Spinal cord (tissue), 9 donors: ENCODE measurements at regions not wholly inside any gene's neighbourhood (a gene's known extent, or its start where the extent isn't known, plus 50 kb on each side); places are given as distances from the start of the nearest gene placed in this dataset.

ENCODE experiments used
- DNase-seq, 6 donors: peaks; one replicate each; pipeline versions ENCODE4 v3.0.0 to v3.0.0-alpha.2; 2013 to 2015; ENCODE audit warnings: low spot score in 6 of 6, low read depth in 4 of 6
- H3K27ac ChIP-seq: one replicate; pipeline ENCODE4 v1.5.1; 2013; ENCODE audit warnings: low read depth, low read length, control low read depth
- H3K27me3 ChIP-seq: one replicate; pipeline ENCODE4 v1.6.1; 2013; ENCODE audit warnings: low read length; ENCODE audit not compliant: control insufficient read depth, insufficient read depth
- H3K36me3 ChIP-seq: one replicate; pipeline ENCODE4 v1.6.1; 2013; ENCODE audit warnings: low read length; ENCODE audit not compliant: control insufficient read depth, insufficient read depth
- H3K4me1 ChIP-seq: one replicate; pipeline ENCODE4 v1.6.1; 2013; ENCODE audit warnings: low read length; ENCODE audit not compliant: control insufficient read depth, insufficient read depth
- H3K4me3 ChIP-seq: one replicate; pipeline ENCODE4 v1.5.1; 2013; ENCODE audit warnings: low read depth, low read length, control low read depth
- H3K9me3 ChIP-seq: one replicate; pipeline ENCODE4 v1.6.1; 2013; ENCODE audit warnings: low read length; ENCODE audit not compliant: control insufficient read depth, insufficient read depth
- WGBS: methylation state at CpG from one replicate; pipeline ENCODE4 v1.1.5; 2013; ENCODE audit warnings: missing lambda C conversion rate; ENCODE audit not compliant: insufficient coverage; 5-methylcytosine and 5-hydroxymethylcytosine counted together
- donor health status: healthy.

DNA sequence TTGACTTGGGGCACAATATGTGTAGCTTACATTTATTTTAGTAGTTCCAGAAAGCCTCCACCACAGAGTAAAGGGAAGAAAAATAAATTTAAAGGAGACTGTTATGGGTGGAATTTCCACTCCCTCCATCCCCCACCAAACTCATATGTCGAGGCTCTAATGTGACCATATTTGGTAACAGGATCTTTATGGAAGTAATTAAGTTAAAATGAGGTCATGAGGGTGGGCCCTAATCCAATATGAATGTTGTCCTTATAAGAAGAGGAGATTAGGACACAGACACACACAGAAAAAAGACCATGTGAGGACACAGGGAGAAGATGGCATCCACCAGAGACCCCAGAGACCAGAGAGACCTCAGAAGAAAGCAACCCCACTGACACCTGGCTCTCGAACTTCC lies 189.7 kb downstream of the EDN1 start:
- no peaks in the 10 kb centered on the region for H3K9me3 ChIP-seq
- no peaks in the 10 kb centered on the region for H3K36me3 ChIP-seq
- DNase-seq = no peak
- H3K27ac ChIP-seq = no peak overlapping the region
- H3K4me1 ChIP-seq = no peaks in the 10 kb centered on the region
- no CpG with 5 or more reads among the region's 2 CpGs for WGBS
- no peak overlapping the region for H3K4me3 ChIP-seq
- H3K27me3 ChIP-seq = no peaks in the 10 kb centered on the region

DNA sequence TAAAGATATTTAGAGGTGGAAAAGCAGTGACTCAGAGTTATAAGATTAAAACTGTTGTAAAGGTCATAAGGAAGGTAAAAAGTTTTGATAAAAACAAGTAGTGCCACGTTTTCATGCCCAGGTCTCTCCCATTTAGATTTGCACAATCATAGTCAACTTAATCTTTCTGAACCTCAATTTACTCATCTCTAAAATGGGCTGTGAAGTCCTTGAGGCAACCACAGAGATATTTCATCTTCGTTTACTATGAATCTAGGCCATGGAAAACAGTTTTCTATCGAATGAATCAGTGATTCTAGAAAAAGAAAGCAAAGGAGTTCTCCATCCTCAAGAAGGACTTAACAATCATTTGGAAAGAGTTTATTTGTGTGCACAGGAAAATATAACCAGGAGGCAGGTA lies 190.2 kb downstream of the EDN1 start:
- Histone ChIP-seq H3K4me3 (no peak overlapping the region), H3K4me1 (no peaks in the 10 kb centered on the region), H3K9me3 (no peaks in the 10 kb centered on the region), H3K27ac (no peak overlapping the region), H3K36me3 (no peaks in the 10 kb centered on the region), H3K27me3 (no peaks in the 10 kb centered on the region)
- no peak for DNase-seq
- 100% methylated on average over 1 of the region's 3 CpGs for WGBS

DNA sequence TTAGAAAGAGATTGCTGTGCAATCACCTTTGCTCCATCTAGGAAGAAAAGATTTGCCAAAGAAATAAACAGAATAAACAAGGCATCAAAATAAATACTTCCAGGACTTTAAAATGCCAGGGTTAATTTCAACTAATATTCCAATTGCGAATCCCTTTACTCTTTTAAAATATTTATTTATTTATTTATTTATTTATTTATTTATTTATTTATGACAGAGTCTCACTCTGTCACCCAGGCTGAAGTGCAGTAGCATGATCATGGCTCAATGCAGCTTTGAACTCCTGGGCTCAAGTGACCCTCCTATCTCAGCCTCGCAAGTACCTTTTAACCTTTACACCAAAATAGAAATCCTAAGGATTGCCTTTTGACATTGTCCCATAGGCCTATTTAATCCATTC lies 191.1 kb downstream of the EDN1 start:
- H3K4me3 ChIP-seq = no peak overlapping the region
- no peaks in the 10 kb centered on the region for H3K36me3 ChIP-seq
- H3K27me3 ChIP-seq = no peaks in the 10 kb centered on the region

DNA sequence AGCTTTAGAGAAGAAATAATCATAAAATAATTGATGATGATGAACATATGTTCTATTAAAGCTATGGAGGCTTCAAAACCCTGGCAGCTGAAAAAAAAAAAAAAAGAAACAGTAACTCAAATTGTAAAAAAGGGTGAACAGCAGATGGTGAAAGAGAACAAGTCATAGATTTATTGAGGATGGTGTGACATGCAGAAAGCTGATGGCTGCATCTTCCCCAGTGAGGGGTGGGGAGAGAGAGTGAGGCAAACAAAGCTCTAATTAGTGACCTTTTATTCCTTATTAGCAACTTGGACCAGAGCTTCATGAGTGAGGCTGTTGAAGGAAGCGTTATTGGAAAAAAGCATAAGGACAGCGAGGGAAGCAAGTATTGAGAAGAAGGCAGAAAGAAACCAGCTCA lies 191.7 kb downstream of the EDN1 start:
- no peaks in the 10 kb centered on the region for H3K27me3 ChIP-seq

More for the DNA sequence above, 191.1 kb downstream of the EDN1 start:
- DNase-seq = no peak
- H3K4me1 ChIP-seq = no peaks in the 10 kb centered on the region
- WGBS = 93% methylated on average over 1 of the region's 2 CpGs
- no peak overlapping the region for H3K27ac ChIP-seq
- no peaks in the 10 kb centered on the region for H3K9me3 ChIP-seq

DNA sequence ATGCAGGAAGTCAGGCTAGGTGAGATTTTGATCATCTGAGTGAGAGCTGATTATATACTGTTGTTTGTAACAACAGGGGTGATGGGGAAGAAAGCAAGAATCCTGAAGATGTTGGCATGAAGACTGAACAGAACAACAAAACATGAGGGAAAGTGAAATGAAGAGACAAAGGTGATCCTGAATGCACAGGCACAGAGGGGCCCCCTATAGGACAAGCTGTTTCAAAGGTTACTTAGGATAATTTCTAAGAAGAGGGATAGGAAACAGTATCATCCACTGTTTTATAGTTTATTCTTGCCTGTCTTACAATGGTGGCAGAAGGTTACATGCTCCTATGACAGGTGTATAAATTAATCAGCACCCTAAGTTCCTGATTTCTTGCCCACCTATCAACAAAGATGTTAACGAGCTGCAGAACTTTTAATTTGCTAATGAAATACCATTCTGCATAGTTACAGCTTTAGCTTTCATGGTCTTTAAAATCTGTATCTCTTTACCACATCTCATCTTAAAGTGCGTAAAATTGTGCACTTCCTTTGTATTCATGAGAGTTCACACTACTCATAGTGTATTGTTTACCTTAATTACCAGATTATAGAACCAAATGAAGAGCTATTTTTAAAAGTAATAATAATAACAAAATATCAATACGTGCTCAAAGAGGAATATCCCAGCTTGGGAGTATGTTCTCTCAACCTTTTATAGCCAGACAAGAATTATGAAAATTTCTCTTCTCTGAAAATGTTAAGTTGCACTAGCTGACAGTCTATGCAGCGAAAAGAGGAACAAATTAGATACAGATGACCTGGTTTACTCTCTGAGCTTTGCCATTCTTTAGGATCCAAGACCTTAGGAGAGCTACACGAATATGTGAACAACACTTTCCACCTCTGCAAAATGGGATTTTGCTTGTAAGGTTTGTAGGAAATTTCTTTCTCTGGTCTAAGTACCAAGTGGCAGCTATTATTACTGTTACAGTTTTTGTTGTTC lies 192.5 kb downstream of the EDN1 start:
- 83% methylated on average over 1 of the region's 5 CpGs for WGBS
- H3K4me3 ChIP-seq = no peak overlapping the region
- H3K27me3 ChIP-seq = no peaks in the 10 kb centered on the region
- no peaks in the 10 kb centered on the region for H3K36me3 ChIP-seq
- no peak for DNase-seq
- H3K27ac ChIP-seq = no peak overlapping the region
- no peaks in the 10 kb centered on the region for H3K9me3 ChIP-seq
- no peaks in the 10 kb centered on the region for H3K4me1 ChIP-seq

More for the DNA sequence above, 191.7 kb downstream of the EDN1 start:
- Histone ChIP-seq H3K4me1 (no peaks in the 10 kb centered on the region), H3K36me3 (no peaks in the 10 kb centered on the region), H3K27ac (no peak overlapping the region), H3K9me3 (no peaks in the 10 kb centered on the region), H3K4me3 (no peak overlapping the region)
- DNase-seq = no peak
- 83% methylated on average over 1 of the region's 2 CpGs for WGBS

DNA sequence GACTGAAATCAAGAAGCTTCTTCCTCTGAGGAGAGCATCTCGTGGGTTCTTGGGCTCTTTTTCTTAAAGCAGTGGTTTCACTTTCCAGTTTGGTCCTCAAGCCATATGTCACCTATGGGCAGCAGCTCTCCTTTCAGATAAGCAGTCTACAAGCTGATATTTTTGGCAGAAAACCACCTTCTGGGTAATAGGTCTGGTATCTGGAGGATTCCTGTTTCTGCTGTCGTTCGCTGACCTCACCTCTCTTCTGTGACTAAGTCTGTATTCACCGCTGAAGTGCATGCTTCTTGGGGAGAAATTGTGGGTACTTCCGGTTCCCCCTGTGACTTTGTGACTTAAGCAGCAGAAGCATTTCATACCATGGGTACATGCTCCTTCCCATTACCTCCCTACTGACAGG lies 193.6 kb downstream of the EDN1 start:
- Histone ChIP-seq H3K36me3 (no peaks in the 10 kb centered on the region), H3K9me3 (no peaks in the 10 kb centered on the region), H3K27me3 (no peaks in the 10 kb centered on the region), H3K4me3 (no peak overlapping the region), H3K27ac (no peak overlapping the region), H3K4me1 (no peaks in the 10 kb centered on the region)
- 83% methylated on average over 1 of the region's 5 CpGs for WGBS
- no peak for DNase-seq

DNA sequence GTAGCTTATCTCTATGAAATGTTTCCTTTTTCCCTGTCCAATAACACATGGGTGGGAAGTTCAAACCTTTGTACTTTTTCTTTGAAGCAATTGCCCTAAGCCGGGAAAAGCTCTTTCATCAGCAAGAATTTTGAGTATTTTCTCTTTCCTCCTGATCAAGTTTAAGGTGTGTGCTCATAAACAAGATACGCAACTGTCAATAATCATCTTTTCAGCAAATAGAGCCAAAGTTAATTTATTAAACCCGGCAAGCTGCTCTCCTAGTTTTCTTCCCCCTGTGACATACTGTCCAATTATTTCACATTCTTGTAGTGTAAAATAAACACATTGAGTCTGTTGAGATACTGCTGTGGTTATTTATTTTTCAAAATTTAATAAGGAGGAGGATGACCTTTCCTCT lies 194.4 kb downstream of the EDN1 start:
- no peaks in the 10 kb centered on the region for H3K36me3 ChIP-seq
- H3K4me1 ChIP-seq = no peaks in the 10 kb centered on the region
- no peaks in the 10 kb centered on the region for H3K27me3 ChIP-seq
- WGBS = no CpG with 5 or more reads among the region's 3 CpGs
- no peak overlapping the region for H3K27ac ChIP-seq
- DNase-seq = no peak
- no peak overlapping the region for H3K4me3 ChIP-seq
- H3K9me3 ChIP-seq = no peaks in the 10 kb centered on the region

DNA sequence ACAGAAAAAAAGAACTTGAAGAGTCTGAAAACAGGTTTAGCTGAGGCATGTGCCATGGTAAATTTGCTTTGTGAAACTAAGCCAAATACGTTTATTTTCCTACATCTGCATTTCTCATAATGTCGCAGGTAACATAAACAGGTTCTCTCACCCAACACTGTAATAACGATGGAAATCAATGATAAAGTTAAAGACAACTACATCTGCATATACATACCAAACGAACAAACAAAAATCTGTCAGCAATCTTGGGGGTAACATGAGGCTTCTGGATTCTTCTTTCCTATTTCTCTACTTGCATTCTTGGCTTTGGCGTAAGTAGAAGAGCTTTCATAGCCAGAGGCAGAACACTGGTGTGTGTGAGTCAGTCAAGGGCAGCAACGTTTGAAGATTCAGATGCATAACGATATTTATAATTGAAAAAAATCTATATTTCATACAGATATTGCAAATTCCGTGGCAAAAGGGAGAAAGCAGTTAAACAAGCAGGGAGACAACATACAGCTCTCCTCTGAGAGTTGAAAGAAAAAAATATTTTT lies 195.1 kb downstream of the EDN1 start:
- DNase-seq = no peak
- Histone ChIP-seq H3K36me3 (no peaks in the 10 kb centered on the region), H3K9me3 (no peaks in the 10 kb centered on the region), H3K27me3 (no peaks in the 10 kb centered on the region), H3K4me3 (no peak overlapping the region), H3K4me1 (no peaks in the 10 kb centered on the region), H3K27ac (no peak overlapping the region)
- no CpG with 5 or more reads among the region's 8 CpGs for whole genome bisulfite sequencing

DNA sequence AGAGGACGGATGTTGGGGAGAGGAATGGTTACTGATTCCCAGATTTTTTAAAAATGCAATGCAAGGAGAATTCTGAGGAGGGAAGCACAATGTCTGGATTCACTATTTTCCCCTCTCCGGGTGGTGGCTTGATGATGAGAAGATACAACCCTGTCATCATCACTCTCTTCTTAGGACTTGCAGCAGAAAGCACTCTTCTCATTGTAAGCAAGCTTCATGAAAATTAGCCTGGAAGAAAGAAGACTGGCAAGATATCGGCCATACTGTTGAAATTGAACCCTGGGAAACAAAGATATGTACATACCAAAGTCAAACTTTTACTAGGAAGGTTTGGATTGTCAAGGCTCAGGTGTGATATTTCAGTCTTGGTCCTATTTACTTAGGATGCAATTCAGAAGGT lies 195.7 kb downstream of the EDN1 start:
- Histone ChIP-seq H3K9me3 (no peaks in the 10 kb centered on the region), H3K27ac (no peak overlapping the region), H3K4me1 (no peaks in the 10 kb centered on the region), H3K36me3 (no peaks in the 10 kb centered on the region), H3K27me3 (no peaks in the 10 kb centered on the region), H3K4me3 (no peak overlapping the region)
- DNase-seq = no peak
- whole genome bisulfite sequencing = no CpG with 5 or more reads among the region's 3 CpGs

DNA sequence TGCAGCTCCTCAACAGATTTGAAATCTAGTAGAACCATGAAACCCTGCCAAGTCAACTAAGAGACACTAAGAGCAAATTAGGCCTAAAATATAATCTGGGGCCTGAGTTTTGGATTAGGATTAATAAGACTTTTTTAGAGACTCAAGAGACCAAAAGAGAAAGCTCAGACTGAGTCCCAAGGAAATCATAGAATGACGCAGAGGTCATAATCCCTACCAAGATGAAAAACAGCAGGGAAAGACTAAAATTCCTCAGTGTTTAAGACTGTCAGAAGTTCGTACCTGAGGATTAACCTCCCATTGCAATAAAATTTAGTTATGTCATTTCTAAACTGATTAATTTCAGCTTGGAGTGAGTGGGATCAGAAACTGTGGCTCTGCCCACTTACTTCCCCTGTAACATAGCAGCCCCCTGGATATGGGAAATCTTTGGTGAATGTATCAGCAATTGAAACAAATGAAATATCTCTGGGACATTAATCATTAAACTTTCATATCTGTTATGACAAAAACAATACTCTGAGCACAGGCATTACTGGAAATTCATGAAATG lies 200.3 kb downstream of the EDN1 start:
- Histone ChIP-seq H3K36me3 (no peaks in the 10 kb centered on the region), H3K4me1 (no peaks in the 10 kb centered on the region), H3K9me3 (no peaks in the 10 kb centered on the region), H3K27me3 (no peaks in the 10 kb centered on the region), H3K4me3 (no peak overlapping the region), H3K27ac (no peak overlapping the region)
- DNase-seq = no peak
- no CpG with 5 or more reads among the region's 2 CpGs for WGBS
